Stomach (tissue), 4 donors: ENCODE measurements at regions not wholly inside any gene's neighbourhood (a gene's known extent, or its start where the extent isn't known, plus 50 kb on each side); places are given as distances from the start of the nearest gene placed in this dataset.

ENCODE experiments used
- EP300 ChIP-seq: sonication (generic); formaldehyde crosslinking; IDR thresholded peaks from one replicate; pipeline ENCODE4 v1.6.1; 2017; ENCODE audit warnings: antibody characterized with exemption
- POLR2A ChIP-seq, 4 donors: fragments of 450-650 bp; IDR thresholded peaks; one replicate each; pipeline ENCODE4 v1.6.1; 2016; ENCODE audit warnings: antibody characterized with exemption in 4 of 4, control low read depth in 2 of 4, mild to moderate bottlenecking in 1 of 4, moderate library complexity in 1 of 4
- POLR2AphosphoS5 ChIP-seq, 3 donors: sonication (generic); formaldehyde crosslinking; IDR thresholded peaks; one replicate each; pipeline ENCODE4 v1.6.1; 2016; ENCODE audit warnings: antibody characterized with exemption in 3 of 3
- TF ChIP-seq, protein P1 (sequence below), 7 experiments: fragments of 450-650 bp in 4 of 7; fragments of 200-600 bp in 3 of 7; sonication (generic) in 3 of 7; IDR thresholded peaks; one replicate each; pipeline ENCODE4 v1.5.1; 2016 to 2019; ENCODE audit warnings: antibody characterized with exemption in 7 of 7, control low read depth in 2 of 7, mild to moderate bottlenecking in 1 of 7

DNA sequence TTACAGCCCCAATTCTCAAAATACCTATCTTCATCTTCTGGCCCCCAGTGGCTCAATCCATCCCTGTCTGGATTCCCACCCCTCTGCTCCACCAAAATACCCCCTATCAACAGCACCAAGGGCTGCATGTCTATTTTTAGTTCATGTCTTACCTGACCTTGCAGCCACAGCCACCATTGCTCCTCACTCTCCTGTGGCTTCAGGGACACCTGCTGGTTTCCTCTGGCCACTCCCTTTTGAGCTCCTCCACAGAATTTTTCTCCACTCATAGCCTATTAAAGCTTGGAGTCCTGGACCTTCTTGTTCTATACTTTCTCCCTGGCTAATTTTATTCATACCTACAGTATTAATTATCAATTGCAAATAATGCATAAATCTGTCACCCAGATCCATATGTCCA is 125.3 kb upstream of the NGF start:
- TF ChIP-seq, protein P1, sequence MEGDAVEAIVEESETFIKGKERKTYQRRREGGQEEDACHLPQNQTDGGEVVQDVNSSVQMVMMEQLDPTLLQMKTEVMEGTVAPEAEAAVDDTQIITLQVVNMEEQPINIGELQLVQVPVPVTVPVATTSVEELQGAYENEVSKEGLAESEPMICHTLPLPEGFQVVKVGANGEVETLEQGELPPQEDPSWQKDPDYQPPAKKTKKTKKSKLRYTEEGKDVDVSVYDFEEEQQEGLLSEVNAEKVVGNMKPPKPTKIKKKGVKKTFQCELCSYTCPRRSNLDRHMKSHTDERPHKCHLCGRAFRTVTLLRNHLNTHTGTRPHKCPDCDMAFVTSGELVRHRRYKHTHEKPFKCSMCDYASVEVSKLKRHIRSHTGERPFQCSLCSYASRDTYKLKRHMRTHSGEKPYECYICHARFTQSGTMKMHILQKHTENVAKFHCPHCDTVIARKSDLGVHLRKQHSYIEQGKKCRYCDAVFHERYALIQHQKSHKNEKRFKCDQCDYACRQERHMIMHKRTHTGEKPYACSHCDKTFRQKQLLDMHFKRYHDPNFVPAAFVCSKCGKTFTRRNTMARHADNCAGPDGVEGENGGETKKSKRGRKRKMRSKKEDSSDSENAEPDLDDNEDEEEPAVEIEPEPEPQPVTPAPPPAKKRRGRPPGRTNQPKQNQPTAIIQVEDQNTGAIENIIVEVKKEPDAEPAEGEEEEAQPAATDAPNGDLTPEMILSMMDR (IDR thresholded peaks at IDR 0.05): peak in 1 of 7 experiments; percentile 18
- no peak for TF ChIP-seq POLR2A (IDR thresholded peaks at IDR 0.05)
- no peak for TF ChIP-seq EP300
- TF ChIP-seq POLR2AphosphoS5 (IDR thresholded peaks at IDR 0.05): no peak
